GM12874 (cell line): ENCODE measurements at regions not wholly inside any gene's neighbourhood (a gene's known extent, or its start where the extent isn't known, plus 50 kb on each side); places are given as distances from the start of the nearest gene placed in this dataset.

ENCODE experiments used
- CTCF ChIP-seq: IDR thresholded peaks from 2 replicates; pipeline ENCODE4 v1.5.1; 2011; ENCODE audit warnings: low read depth, mild to moderate bottlenecking, control low read depth, low read length, moderate library complexity; ENCODE audit not compliant: insufficient read depth

- no peak for TF ChIP-seq CTCF
Measured at GRCh38 chr3:98644168-98644567, 50.8 kb upstream of the CPOX start.

DNA sequence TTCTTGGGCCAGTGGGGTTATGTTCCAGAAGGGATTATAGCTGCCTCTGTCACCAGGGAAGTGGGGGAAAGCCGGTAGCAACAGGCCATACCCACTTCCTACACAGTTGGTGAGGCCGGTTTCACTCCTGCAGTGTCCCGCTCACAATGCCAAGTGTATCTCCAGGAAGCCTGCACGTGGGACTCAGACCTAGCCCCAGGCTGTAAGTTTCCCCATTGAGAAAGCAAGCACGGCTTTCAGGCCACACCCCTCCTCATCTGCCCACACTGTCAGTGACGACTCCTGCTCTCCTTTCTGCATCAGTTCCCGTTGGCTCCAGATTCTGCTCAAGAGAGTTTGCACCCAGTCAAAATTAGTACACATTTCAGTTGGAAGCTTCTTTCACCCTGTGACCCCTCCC lies 51.6 kb upstream of the CPOX start:
- no peak for TF ChIP-seq CTCF

- TF ChIP-seq CTCF, result no peak
Measured at GRCh38 chr3:98646680-98647079, 53.3 kb upstream of the CPOX start.

DNA sequence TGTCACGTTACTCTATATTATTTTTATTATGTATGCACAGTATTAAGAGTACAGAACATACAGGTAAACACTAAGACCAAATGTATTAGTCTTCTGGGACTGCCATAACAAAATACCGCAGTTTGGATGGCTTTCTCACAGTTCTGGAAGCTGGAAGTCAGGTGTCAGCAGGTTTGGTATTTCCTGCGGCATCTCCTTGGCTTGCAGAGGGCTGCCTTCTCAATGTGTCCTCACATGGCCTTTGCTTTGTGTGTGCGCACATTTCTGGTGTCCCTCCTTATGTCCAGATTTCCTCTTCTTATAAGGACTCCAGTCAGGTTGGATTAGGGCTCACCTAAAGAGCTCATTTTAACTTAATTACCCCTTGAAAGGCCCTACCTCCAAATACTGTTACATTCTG lies 53.8 kb upstream of the CPOX start:
- no peak for TF ChIP-seq CTCF

GRCh38 chr3:98650971-98651779 lies 57.8 kb upstream of the CPOX start:
- no peak for TF ChIP-seq CTCF

GRCh38 chr3:98651780-98652077 lies 58.3 kb upstream of the CPOX start:
- no peak for TF ChIP-seq CTCF

- TF ChIP-seq CTCF, result no peak
Measured at GRCh38 chr3:98655666-98656065, 62.3 kb upstream of the CPOX start.
